PC-3 (cell line): ENCODE measurements at regions not wholly inside any gene's neighbourhood (a gene's known extent, or its start where the extent isn't known, plus 50 kb on each side); places are given as distances from the start of the nearest gene placed in this dataset.

Experiments used
- CTCF ChIP-seq: fragments of 300-600 bp; sonication (generic); conservative IDR thresholded peaks from 2 replicates; pipeline ENCODE4 v1.5.1; 2017; ENCODE audit warnings: antibody characterized with exemption, low read depth, mild to moderate bottlenecking, low read length
- EZH2 ChIP-seq: fragments of 300-600 bp; sonication (generic); IDR thresholded peaks from one replicate; pipeline ENCODE4 v1.6.1; 2017; ENCODE audit warnings: antibody characterized with exemption, mild to moderate bottlenecking, low read length; ENCODE audit not compliant: unreplicated experiment
- EZH2phosphoT487 ChIP-seq: fragments of 300-600 bp; sonication (generic); IDR thresholded peaks from 2 replicates; pipeline ENCODE4 v1.6.1; 2018; ENCODE audit warnings: mild to moderate bottlenecking, antibody characterized with exemption, low read length, borderline replicate concordance

GRCh38 chr20:11260611-11261010 lies 586.8 kb upstream of the JAG1 start:
- no peak for TF ChIP-seq CTCF
- no peak for TF ChIP-seq EZH2
- TF ChIP-seq EZH2phosphoT487 = no peak
